ENCODE measurements at regions not wholly inside any gene's neighbourhood (a gene's known extent, or its start where the extent isn't known, plus 50 kb on each side); places are given as distances from the start of the nearest gene placed in this dataset.

DNA sequence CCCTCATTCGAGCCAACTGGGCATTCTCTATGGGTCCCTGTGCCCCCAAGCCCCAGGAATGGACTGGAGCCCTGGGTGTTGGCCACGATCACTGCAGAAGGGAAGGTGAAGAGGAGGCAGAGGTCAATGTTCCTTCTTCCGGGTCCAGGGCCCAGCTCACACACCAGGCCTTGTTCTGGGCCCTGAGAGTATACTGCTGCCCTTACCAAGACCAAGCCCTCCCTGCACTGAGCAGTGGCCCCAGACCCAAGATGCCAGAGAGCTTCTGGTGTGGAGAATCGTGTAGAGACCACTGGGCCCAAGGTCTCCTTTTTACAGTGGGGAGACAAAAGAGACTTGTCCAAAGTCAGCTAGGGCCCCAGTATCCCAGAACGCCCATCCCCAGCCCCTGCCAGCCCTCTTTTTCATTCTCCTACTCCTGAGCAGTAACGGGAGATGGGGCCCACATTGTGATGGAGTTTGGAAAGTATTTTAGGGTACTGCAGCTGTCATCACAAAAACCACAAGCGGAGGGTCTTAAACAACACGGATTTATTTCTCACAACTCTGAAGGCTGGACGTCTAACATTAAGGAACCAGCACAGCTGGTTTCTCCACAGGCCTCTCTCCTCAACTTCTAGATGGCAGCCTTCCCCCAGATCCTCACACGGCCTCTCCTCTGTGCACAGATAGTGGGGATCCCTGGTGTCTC is 79.4 kb downstream of the PDGFA start:
- no peak for TF ChIP-seq CTCF (IDR thresholded peaks at IDR 0.05; ENCODE audit: control extremely low read depth, extremely low read depth)
- no peaks in the 10 kb centered on the region for H3K36me3 ChIP-seq (ENCODE audit: control insufficient read depth in 4 of 4, insufficient read depth in 4 of 4, low read length in 4 of 4)
- no peaks in the 10 kb centered on the region for H3K27me3 ChIP-seq (ENCODE audit: control insufficient read depth in 3 of 3, insufficient read depth in 3 of 3, low read length in 2 of 3)
- 82 to 89% methylated on average over 10 of the region's 10 CpGs for WGBS, 2 donors
- no peak overlapping the region for H3K4me3 ChIP-seq
- ATAC-seq (ENCODE audit: insufficient read depth, low FRiP score) (no peak), DNase-seq (no peak)
- H3K9ac ChIP-seq (ENCODE audit: insufficient read depth in 1 of 2, low read length in 2 of 2) = no peak overlapping the region
- H3K9me3 ChIP-seq (ENCODE audit: control insufficient read depth in 4 of 4, insufficient read depth in 3 of 4, low read length in 3 of 4) = peaks cover 0 to 3% (median 0%) of the 10 kb centered on the region in 4 donors
- H3K27ac ChIP-seq (ENCODE audit: low read depth in 1 of 2, low read length in 1 of 2) = no peak overlapping the region
- peaks cover 0 to 12% (median 2%) of the 10 kb centered on the region in 5 donors for H3K4me1 ChIP-seq (ENCODE audit: control insufficient read depth in 5 of 5, insufficient read depth in 5 of 5, low read length in 5 of 5)

DNA sequence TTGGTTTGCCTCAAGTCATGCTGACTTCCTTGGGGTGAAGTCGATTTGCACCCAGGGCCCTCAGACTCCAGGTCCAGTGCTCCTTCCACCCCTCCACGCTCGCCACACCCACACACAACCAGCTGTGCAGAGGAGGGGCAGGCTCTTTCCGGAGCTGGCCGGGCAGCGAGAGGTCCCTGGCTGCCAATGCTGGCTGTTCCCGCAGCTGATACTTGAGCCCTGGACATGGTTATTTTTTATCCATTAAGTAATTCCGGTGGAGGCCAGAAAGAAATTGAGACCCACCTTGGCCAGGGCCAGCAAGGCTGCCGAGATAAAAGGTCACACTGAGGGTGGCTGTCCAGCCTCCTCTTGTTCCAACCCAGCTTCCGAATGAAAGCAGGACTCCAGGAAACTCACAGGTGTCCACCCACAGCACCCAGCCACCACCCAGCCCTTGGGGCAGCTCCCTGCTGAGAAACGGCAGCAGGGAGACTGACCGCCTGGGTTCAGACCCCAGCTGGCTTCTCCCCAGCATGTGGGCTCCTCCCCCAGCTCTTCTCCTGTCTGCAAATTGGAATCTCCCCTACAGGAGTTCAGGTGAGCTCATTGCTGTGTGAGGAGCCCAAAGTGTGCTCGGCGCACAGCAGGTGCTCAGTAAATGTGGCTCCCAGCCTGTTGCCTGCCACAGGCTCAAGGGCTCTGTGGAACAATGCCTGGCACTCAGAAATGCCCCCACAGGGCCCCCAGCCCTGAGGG is 77.8 kb downstream of the PDGFA start:
- DNase-seq = no peak
- Histone ChIP-seq H3K27ac (ENCODE audit: low read depth in 1 of 2, low read length in 1 of 2) (no peak overlapping the region), H3K27me3 (ENCODE audit: control insufficient read depth in 3 of 3, insufficient read depth in 3 of 3, low read length in 2 of 3) (no peaks in the 10 kb centered on the region), H3K4me1 (ENCODE audit: control insufficient read depth in 5 of 5, insufficient read depth in 5 of 5, low read length in 5 of 5) (peaks cover 0 to 18% (median 0%) of the 10 kb centered on the region in 5 donors), H3K9me3 (ENCODE audit: control insufficient read depth in 4 of 4, insufficient read depth in 3 of 4, low read length in 3 of 4) (peaks cover 0 to 3% (median 0%) of the 10 kb centered on the region in 4 donors), H3K36me3 (ENCODE audit: control insufficient read depth in 4 of 4, insufficient read depth in 4 of 4, low read length in 4 of 4) (no peaks in the 10 kb centered on the region), H3K4me3 (no peak overlapping the region), H3K9ac (ENCODE audit: insufficient read depth in 1 of 2, low read length in 2 of 2) (no peak overlapping the region)
- TF ChIP-seq CTCF (IDR thresholded peaks at IDR 0.05; ENCODE audit: control extremely low read depth, extremely low read depth) = no peak
- 86 to 92% methylated on average over 14 of the region's 14 CpGs for WGBS, 2 donors
- ATAC-seq (ENCODE audit: insufficient read depth, low FRiP score) = no peak

GRCh38 chr7:442457-442856 is 77.2 kb downstream of the PDGFA start:
- DNase-seq = no peak
- Histone ChIP-seq H3K36me3 (ENCODE audit: control insufficient read depth in 4 of 4, insufficient read depth in 4 of 4, low read length in 4 of 4) (no peaks in the 10 kb centered on the region), H3K9me3 (ENCODE audit: control insufficient read depth in 4 of 4, insufficient read depth in 3 of 4, low read length in 3 of 4) (peaks cover 0 to 3% (median 0%) of the 10 kb centered on the region in 4 donors), H3K4me3 (no peak overlapping the region), H3K27me3 (ENCODE audit: control insufficient read depth in 3 of 3, insufficient read depth in 3 of 3, low read length in 2 of 3) (no peaks in the 10 kb centered on the region), H3K9ac (ENCODE audit: insufficient read depth in 1 of 2, low read length in 2 of 2) (no peak overlapping the region), H3K27ac (ENCODE audit: low read depth in 1 of 2, low read length in 1 of 2) (no peak overlapping the region), H3K4me1 (ENCODE audit: control insufficient read depth in 5 of 5, insufficient read depth in 5 of 5, low read length in 5 of 5) (peaks cover 0 to 18% (median 0%) of the 10 kb centered on the region in 5 donors)
- no peak for TF ChIP-seq CTCF (IDR thresholded peaks at IDR 0.05; ENCODE audit: control extremely low read depth, extremely low read depth)
- ATAC-seq (ENCODE audit: insufficient read depth, low FRiP score) = no peak
- WGBS, 2 donors = 65 to 86% methylated on average over 7 of the region's 7 CpGs

Measured in lung (tissue), 11 donors.